HL-60 (cell line): ENCODE measurements at regions not wholly inside any gene's neighbourhood (a gene's known extent, or its start where the extent isn't known, plus 50 kb on each side); places are given as distances from the start of the nearest gene placed in this dataset.

Source experiments
- DNase-seq, 2 experiments: peaks; one replicate each; pipeline ENCODE4 v3.0.0-alpha.2; 2010 to 2020; ENCODE audit warnings: low read depth in 1 of 2, low spot score in 1 of 2
- H3K27ac ChIP-seq: fragments of 250-450 bp; sonication (Bioruptor Pico); replicated peaks from 2 replicates; pipeline ENCODE4 v1.5.1; 2020; ENCODE audit warnings: mild to moderate bottlenecking, moderate library complexity
- H3K27me3 ChIP-seq: fragments of 250-450 bp; sonication (Bioruptor Pico); 2 replicates; pipeline ENCODE4 v1.5.1; 2021; ENCODE audit warnings: mild to moderate bottlenecking, moderate library complexity; ENCODE audit not compliant: insufficient read depth, poor library complexity, severe bottlenecking
- H3K4me3 ChIP-seq: replicated peaks from 2 replicates; pipeline ENCODE4 v1.5.1; 2011; ENCODE audit warnings: mild to moderate bottlenecking, control low read depth, low read length; ENCODE audit not compliant: insufficient read depth
- CTCF ChIP-seq: IDR thresholded peaks from one replicate; pipeline ENCODE4 v1.5.1; 2011; ENCODE audit warnings: low read length, control low read depth, inconsistent platforms; ENCODE audit not compliant: insufficient read depth
- GABPA ChIP-seq: IDR thresholded peaks from 2 replicates; pipeline ENCODE4 v1.6.1; 2012; ENCODE audit warnings: low read depth
- POLR2AphosphoS5 ChIP-seq: IDR thresholded peaks from 2 replicates; pipeline ENCODE4 v1.6.1; 2012; ENCODE audit warnings: low read depth
- REST ChIP-seq: IDR thresholded peaks from 2 replicates; pipeline ENCODE4 v1.6.1; 2012; ENCODE audit warnings: low read depth; ENCODE audit not compliant: insufficient replicate concordance
- SPI1 ChIP-seq: IDR thresholded peaks from 2 replicates; pipeline ENCODE4 v1.6.1; 2012; ENCODE audit warnings: low read depth, mild to moderate bottlenecking, borderline replicate concordance

- no peak for DNase-seq
- Histone ChIP-seq H3K27me3 (no peaks in the 10 kb centered on the region), H3K4me3 (no peak overlapping the region), H3K27ac (no peak overlapping the region)
- no peak for TF ChIP-seq SPI1
Observed at GRCh38 chr2:118711603-118712002, 135.8 kb downstream of the EN1 start.

- no peaks in the 10 kb centered on the region for H3K27me3 ChIP-seq
- DNase-seq = no peak
- no peak overlapping the region for H3K27ac ChIP-seq
- no peak overlapping the region for H3K4me3 ChIP-seq
- no peak for TF ChIP-seq GABPA
- no peak for TF ChIP-seq POLR2AphosphoS5
- TF ChIP-seq REST = no peak
- no peak for TF ChIP-seq SPI1
- TF ChIP-seq CTCF = no peak
Observed at GRCh38 chr2:118710481-118710880, 137.0 kb downstream of the EN1 start.

- Histone ChIP-seq H3K27ac (no peak overlapping the region), H3K4me3 (no peak overlapping the region)
- TF ChIP-seq POLR2AphosphoS5 (no peak), CTCF (no peak), SPI1 (no peak), REST (no peak), GABPA (no peak)
Observed at GRCh38 chr2:118709786-118710185, 137.7 kb downstream of the EN1 start.

GRCh38 chr2:118706844-118707243, 140.6 kb downstream of the EN1 start:
- Histone ChIP-seq H3K27me3 (no peaks in the 10 kb centered on the region), H3K4me3 (no peak overlapping the region), H3K27ac (no peak overlapping the region)
- no peak for DNase-seq
- no peak for TF ChIP-seq REST
- no peak for TF ChIP-seq CTCF
- TF ChIP-seq POLR2AphosphoS5 = no peak
- no peak for TF ChIP-seq GABPA

More at GRCh38 chr2:118709786-118710185, 137.7 kb downstream of the EN1 start:
- H3K27me3 ChIP-seq = no peaks in the 10 kb centered on the region
- no peak for DNase-seq
